Stomach (tissue), 4 donors: ENCODE measurements at regions not wholly inside any gene's neighbourhood (a gene's known extent, or its start where the extent isn't known, plus 50 kb on each side); places are given as distances from the start of the nearest gene placed in this dataset.

Experiments
- CTCF ChIP-seq, 7 experiments: fragments of 450-650 bp in 4 of 7; fragments of 200-600 bp in 3 of 7; sonication (generic) in 3 of 7; IDR thresholded peaks; one replicate each; pipeline ENCODE4 v1.5.1; 2016 to 2019; ENCODE audit warnings: antibody characterized with exemption in 7 of 7, control low read depth in 2 of 7, mild to moderate bottlenecking in 1 of 7
- EP300 ChIP-seq: sonication (generic); formaldehyde crosslinking; IDR thresholded peaks from one replicate; pipeline ENCODE4 v1.6.1; 2017; ENCODE audit warnings: antibody characterized with exemption
- POLR2A ChIP-seq, 4 donors: fragments of 450-650 bp; IDR thresholded peaks; one replicate each; pipeline ENCODE4 v1.6.1; 2016; ENCODE audit warnings: antibody characterized with exemption in 4 of 4, control low read depth in 2 of 4, mild to moderate bottlenecking in 1 of 4, moderate library complexity in 1 of 4

- TF ChIP-seq CTCF (IDR thresholded peaks at IDR 0.05), result no peak
- no peak for TF ChIP-seq POLR2A (IDR thresholded peaks at IDR 0.05)
- no peak for TF ChIP-seq EP300
Measured at GRCh38 chr13:88103824-88104223, 432.7 kb downstream of the SLITRK5 start.
